HG02588 (cell line): ENCODE measurements at regions not wholly inside any gene's neighbourhood (a gene's known extent, or its start where the extent isn't known, plus 50 kb on each side); places are given as distances from the start of the nearest gene placed in this dataset.
A peak's percentile ranks its signal among the peaks of the same experiment; 100 is the strongest.
"Not testable (repeated sequence)": the region's sequence is repeated elsewhere in the genome, so short reads cannot be mapped to it uniquely, and the experiment has no call there.

ENCODE experiments used
- ATAC-seq: cut with Tn5 transposase; IDR thresholded peaks from one replicate; pipeline ENCODE4 v1.9.1; 2021; ENCODE audit warnings: mild to moderate bottlenecking, moderate library complexity; ENCODE audit not compliant: unreplicated experiment

- no peak for ATAC-seq
Measured at GRCh38 chr20:48366230-48366629, 461.6 kb downstream of the PREX1 start.

GRCh38 chr20:48364688-48365421 lies 462.9 kb downstream of the PREX1 start:
- peak; percentile 47 for ATAC-seq

- no peak for ATAC-seq
Measured at GRCh38 chr20:48364055-48364454, 463.7 kb downstream of the PREX1 start.

GRCh38 chr20:48360342-48360975 lies 467.3 kb downstream of the PREX1 start:
- peak; percentile 32 for ATAC-seq

GRCh38 chr20:48359692-48360341 lies 468.0 kb downstream of the PREX1 start:
- peak; percentile 71 for ATAC-seq

- ATAC-seq = not testable (repeated sequence)
Measured at GRCh38 chr20:48359055-48359390, 468.8 kb downstream of the PREX1 start.

- no peak for ATAC-seq
Measured at GRCh38 chr20:48358176-48359054, 469.4 kb downstream of the PREX1 start.

GRCh38 chr20:48357714-48358113 lies 470.1 kb downstream of the PREX1 start:
- ATAC-seq = no peak

GRCh38 chr20:48354903-48355302 lies 472.9 kb downstream of the PREX1 start:
- ATAC-seq = no peak

- ATAC-seq = no peak
Measured at GRCh38 chr20:48354320-48354876, 473.4 kb downstream of the PREX1 start.

- ATAC-seq = no peak
Measured at GRCh38 chr20:48352628-48353027, 475.2 kb downstream of the PREX1 start.

GRCh38 chr20:48352042-48352441 lies 475.8 kb downstream of the PREX1 start:
- no peak for ATAC-seq

- ATAC-seq = no peak
Measured at GRCh38 chr20:48350313-48350988, 477.3 kb downstream of the PREX1 start.

GRCh38 chr20:48349656-48350055 lies 478.1 kb downstream of the PREX1 start:
- ATAC-seq = no peak

- ATAC-seq = no peak
Measured at GRCh38 chr20:48348022-48348421, 479.8 kb downstream of the PREX1 start.

GRCh38 chr20:48342822-48343513 lies 484.8 kb downstream of the PREX1 start:
- ATAC-seq = no peak

- no peak for ATAC-seq
Measured at GRCh38 chr20:48340883-48341281, 486.9 kb downstream of the PREX1 start.

GRCh38 chr20:48339986-48340882 lies 487.6 kb downstream of the PREX1 start:
- ATAC-seq = no peak
